Heart right ventricle (tissue), 16 donors: ENCODE measurements at regions not wholly inside any gene's neighbourhood (a gene's known extent, or its start where the extent isn't known, plus 50 kb on each side); places are given as distances from the start of the nearest gene placed in this dataset.

ENCODE experiments used
- ATAC-seq, 8 donors: fragments of 200-7000 bp; cut with Tn5 transposase; one replicate each; pipeline ENCODE4 v1.9.1; 2020; ENCODE audit warnings: mild to moderate bottlenecking in 8 of 8, moderate library complexity in 8 of 8, moderate number of reproducible peaks in 1 of 8
- DNase-seq, 2 donors: peaks; one replicate each; pipeline ENCODE4 v3.0.0-alpha.2; 2020
- H3K27ac ChIP-seq, 10 donors: fragments of 200-600 bp; sonication (generic) in 2 of 10; one replicate each; pipeline versions ENCODE4 v1.5.0 to v1.8.0; 2020 to 2022; ENCODE audit warnings: mild to moderate bottlenecking in 3 of 10
- H3K27me3 ChIP-seq, 7 donors: fragments of 200-600 bp; one replicate each; pipeline ENCODE4 v1.8.0; 2021 to 2022; ENCODE audit warnings: mild to moderate bottlenecking in 2 of 7
- H3K36me3 ChIP-seq, 9 donors: fragments of 200-600 bp; sonication (generic) in 1 of 9; one replicate each; pipeline versions ENCODE4 v1.5.0 to v1.8.0; 2020 to 2022; ENCODE audit warnings: mild to moderate bottlenecking in 2 of 9
- H3K4me1 ChIP-seq, 9 donors: fragments of 200-600 bp; sonication (generic) in 1 of 9; one replicate each; pipeline versions ENCODE4 v1.5.0 to v1.8.0; 2020 to 2022; ENCODE audit warnings: mild to moderate bottlenecking in 4 of 9
- H3K4me3 ChIP-seq, 10 donors: fragments of 200-600 bp; sonication (generic) in 2 of 10; one replicate each; pipeline versions ENCODE4 v1.5.0 to v1.8.0; 2020 to 2022; ENCODE audit warnings: mild to moderate bottlenecking in 7 of 10, moderate library complexity in 2 of 10
- H3K9me3 ChIP-seq, 11 donors: fragments of 200-600 bp in 10 of 11; sonication (generic) in 2 of 11; one replicate each; pipeline versions ENCODE4 v1.5.0 to v1.8.0; 2013 to 2022; ENCODE audit warnings: mild to moderate bottlenecking in 2 of 11, control low read depth in 1 of 11, moderate library complexity in 1 of 11
- WGBS, 2 donors: extraction: QIAGEN DNeasy Blood & Tissue Kit; methylation state at CpG; one replicate each; pipeline ENCODE4 v1.1.7; 2013; ENCODE audit warnings: inconsistent platforms in 1 of 2; 5-methylcytosine and 5-hydroxymethylcytosine counted together
- intact Hi-C, 10 donors: fragments of 100-400 bp; cut with DNase I; formaldehyde crosslinking; loops; one replicate each; pipeline versions ENCODE4 v1.11.1 to v1.14.2; 2022
- TF ChIP-seq, protein P1 (sequence below), 9 donors: fragments of 200-600 bp; sonication (generic) in 2 of 9; IDR thresholded peaks; one replicate each; pipeline versions ENCODE4 v1.5.0 to v1.8.0; 2021 to 2022; ENCODE audit warnings: antibody characterized with exemption in 9 of 9, mild to moderate bottlenecking in 5 of 9, moderate library complexity in 1 of 9
- donor health status: Arrhythmogenic right ventricular cardiomyopathy.
- donor health status: ischemic (EF 13 %, LVEDD 7.1; RV severe dilation, severe dysfunction).
- donor health status: healthy with polysubstance abuse.
- donor health status: DM: no; HTN: yes; CAD: no.
- donor health status: DM: no; HTN: no; CAD: no.
- donor health status: ischemic (EF 25% LVEDD 6.9; RV normal size, moderate dysfunction).
- donor health status: ischemic (EF 25% LVEDD 5.7; RV mildly dilated, moderate dysfunction).
- donor health status: healthy.
- donor health status: DM: yes; HTN: yes; CAD: no.
- donor health status: Ischemic cardiomyopathy.
- donor health status: ischemic (EF 35%, LVEDD 5.7; RV mildly dilated, moderate dysfunction).
- donor health status: nonischemic (EF 11% LVEDD 7.7; RV severe dilation, severe dysfunction).
- donor health status: DM: yes; HTN: yes; CAD: no.
- donor health status: PGD.
- donor health status: ischemic (EF 29% LVEDD 5.4; RV normal size, mild dysfunction).
- donor health status: nonischemic (EF 23%, LVEDD 6.1; RV moderate dilation, normal function).

DNA sequence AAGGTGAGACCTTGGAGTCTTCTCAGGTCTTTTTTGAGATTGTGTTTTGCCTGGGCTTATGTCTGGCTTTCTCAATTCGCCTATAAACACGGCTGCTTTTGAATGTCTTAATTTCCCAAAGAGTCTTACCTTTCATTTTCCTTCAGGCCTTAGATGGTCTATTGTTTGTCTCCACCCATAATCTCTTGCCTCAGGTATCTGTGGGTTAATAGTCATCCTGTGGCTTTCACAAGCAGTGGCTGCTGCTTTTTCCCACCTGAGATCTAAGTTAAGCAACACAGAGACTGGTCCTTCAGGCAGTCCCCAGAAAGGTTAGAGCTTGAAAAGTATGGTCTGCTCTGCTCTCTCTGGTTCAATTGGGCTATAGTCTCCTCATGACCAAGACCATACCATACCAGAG lies 275.3 kb downstream of the INSIG2 start:
- no peaks in the 10 kb centered on the region for H3K36me3 ChIP-seq
- WGBS, 2 donors, result 73 to 85% methylated on average over 2 of the region's 2 CpGs
- H3K27ac ChIP-seq, result no peak overlapping the region
- H3K9me3 ChIP-seq, result peaks cover 0 to 9% (median 0%) of the 10 kb centered on the region in 11 donors
- TF ChIP-seq, protein P1, sequence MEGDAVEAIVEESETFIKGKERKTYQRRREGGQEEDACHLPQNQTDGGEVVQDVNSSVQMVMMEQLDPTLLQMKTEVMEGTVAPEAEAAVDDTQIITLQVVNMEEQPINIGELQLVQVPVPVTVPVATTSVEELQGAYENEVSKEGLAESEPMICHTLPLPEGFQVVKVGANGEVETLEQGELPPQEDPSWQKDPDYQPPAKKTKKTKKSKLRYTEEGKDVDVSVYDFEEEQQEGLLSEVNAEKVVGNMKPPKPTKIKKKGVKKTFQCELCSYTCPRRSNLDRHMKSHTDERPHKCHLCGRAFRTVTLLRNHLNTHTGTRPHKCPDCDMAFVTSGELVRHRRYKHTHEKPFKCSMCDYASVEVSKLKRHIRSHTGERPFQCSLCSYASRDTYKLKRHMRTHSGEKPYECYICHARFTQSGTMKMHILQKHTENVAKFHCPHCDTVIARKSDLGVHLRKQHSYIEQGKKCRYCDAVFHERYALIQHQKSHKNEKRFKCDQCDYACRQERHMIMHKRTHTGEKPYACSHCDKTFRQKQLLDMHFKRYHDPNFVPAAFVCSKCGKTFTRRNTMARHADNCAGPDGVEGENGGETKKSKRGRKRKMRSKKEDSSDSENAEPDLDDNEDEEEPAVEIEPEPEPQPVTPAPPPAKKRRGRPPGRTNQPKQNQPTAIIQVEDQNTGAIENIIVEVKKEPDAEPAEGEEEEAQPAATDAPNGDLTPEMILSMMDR (IDR thresholded peaks at IDR 0.05), result no peak
- no peak for ATAC-seq
- H3K4me1 ChIP-seq, result no peaks in the 10 kb centered on the region
- intact Hi-C loops, result no loop called here
- no peak for DNase-seq
- no peak overlapping the region for H3K4me3 ChIP-seq
- H3K27me3 ChIP-seq, result peaks cover 0 to 19% (median 3%) of the 10 kb centered on the region in 7 donors

DNA sequence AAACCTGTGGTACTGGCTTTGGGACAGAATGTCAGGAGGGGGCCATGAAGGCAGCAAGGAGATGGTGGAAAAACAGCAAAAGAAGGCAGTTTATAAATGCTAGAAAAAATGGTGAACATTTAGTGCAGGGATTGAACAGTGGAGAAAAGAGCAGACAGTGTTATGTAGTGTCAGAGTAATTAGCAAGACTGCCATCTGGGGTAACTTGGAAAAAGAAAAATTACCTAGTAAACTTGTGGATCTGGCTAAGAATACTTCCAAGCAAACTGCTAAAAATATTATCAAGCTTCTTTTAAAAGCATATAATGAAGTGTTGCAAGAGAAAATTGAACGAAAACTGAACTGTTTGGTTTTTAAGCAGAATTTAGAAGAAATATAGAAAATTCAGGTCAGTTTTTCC lies 267.8 kb downstream of the INSIG2 start:
- Histone ChIP-seq H3K4me1 (no peaks in the 10 kb centered on the region), H3K4me3 (no peak overlapping the region), H3K9me3 (peaks cover 0 to 39% (median 7%) of the 10 kb centered on the region in 11 donors), H3K36me3 (no peaks in the 10 kb centered on the region), H3K27me3 (no peaks in the 10 kb centered on the region), H3K27ac (no peak overlapping the region)
- DNase-seq (no peak), ATAC-seq (no peak)
- 74 to 77% methylated on average over 1 of the region's 1 CpG for WGBS, 2 donors
- intact Hi-C loops, result no loop called here
- TF ChIP-seq, protein P1 (IDR thresholded peaks at IDR 0.05), result no peak

DNA sequence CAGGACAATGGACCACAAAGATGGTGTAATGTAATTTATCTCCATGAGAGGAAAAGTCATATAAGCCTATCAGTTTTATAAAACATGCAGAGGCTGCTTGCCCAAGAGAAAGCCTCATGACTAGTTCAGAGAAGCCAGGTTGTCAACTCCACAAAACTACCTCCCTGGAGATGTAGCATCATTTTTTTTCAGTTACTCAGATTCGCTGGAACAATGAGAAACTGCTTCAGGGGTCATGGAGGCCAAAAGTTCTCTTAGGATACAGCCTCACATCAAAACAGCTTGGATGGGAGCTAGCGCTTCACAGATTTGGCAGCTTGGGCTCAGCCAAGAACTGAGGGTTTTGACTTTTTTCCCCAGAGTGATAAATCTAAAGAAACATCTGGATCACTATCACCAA lies 263.5 kb downstream of the INSIG2 start:
- no peak overlapping the region for H3K4me3 ChIP-seq
- no peak overlapping the region for H3K27ac ChIP-seq
- 67 to 69% methylated on average over 2 of the region's 2 CpGs for WGBS, 2 donors
- intact Hi-C loops, result no loop called here
- no peaks in the 10 kb centered on the region for H3K4me1 ChIP-seq
- H3K36me3 ChIP-seq, result no peaks in the 10 kb centered on the region
- no peak for ATAC-seq
- peaks cover 0 to 12% (median 2%) of the 10 kb centered on the region in 11 donors for H3K9me3 ChIP-seq
- TF ChIP-seq, protein P1 (IDR thresholded peaks at IDR 0.05), result no peak
- H3K27me3 ChIP-seq, result peaks cover 0 to 3% (median 0%) of the 10 kb centered on the region in 7 donors
- DNase-seq, result no peak

DNA sequence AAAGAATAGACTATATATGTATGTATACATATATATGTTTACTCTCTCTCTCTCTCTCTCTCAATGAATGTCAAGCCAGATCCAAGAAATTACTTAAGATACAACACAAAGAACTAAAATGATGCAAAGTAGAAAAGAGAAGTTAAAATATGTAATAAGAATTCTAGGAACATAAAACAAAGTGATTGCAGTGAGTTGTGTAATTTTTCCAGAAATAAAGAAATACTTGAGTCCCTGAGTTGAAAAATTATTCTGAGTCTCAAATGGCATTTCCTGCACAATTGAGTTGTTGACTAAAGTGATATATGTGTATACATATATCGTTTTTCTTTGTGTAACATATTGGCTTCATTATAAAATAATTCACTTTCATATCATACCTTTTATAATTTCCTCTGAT lies 262.4 kb downstream of the INSIG2 start:
- Histone ChIP-seq H3K27ac (no peak overlapping the region), H3K27me3 (peaks cover 0 to 4% (median 0%) of the 10 kb centered on the region in 7 donors), H3K4me1 (no peaks in the 10 kb centered on the region), H3K9me3 (peaks cover 0 to under 1% (median 0%) of the 10 kb centered on the region in 11 donors), H3K36me3 (no peaks in the 10 kb centered on the region), H3K4me3 (no peak overlapping the region)
- no peak for DNase-seq
- intact Hi-C loops, result no loop called here
- TF ChIP-seq, protein P1 (IDR thresholded peaks at IDR 0.05), result no peak
- no peak for ATAC-seq
- 58 to 73% methylated on average over 1 of the region's 1 CpG for WGBS, 2 donors
